ENCODE measurements at regions not wholly inside any gene's neighbourhood (a gene's known extent, or its start where the extent isn't known, plus 50 kb on each side); places are given as distances from the start of the nearest gene placed in this dataset.

DNA sequence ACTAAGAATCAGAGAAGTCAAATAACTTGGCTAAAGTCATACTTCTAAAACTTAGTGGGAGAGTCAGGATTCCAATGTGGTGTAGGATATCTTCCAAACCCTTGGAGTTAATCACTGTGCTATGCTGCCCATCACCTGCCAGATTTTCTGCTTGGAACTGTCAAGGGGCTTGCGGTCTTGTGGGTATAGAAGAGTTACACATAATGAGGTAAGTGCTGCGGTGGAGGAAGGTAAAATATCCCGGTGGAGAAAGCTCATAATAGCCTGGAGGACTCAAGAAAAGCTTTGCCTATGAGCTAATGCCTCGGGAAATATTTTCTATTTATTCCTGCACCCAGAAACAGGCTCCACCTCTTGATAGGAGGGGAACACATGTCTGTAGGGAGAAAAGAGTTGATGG lies 195.6 kb downstream of the UTP18 start:
- Histone ChIP-seq H3K4me2 (ENCODE audit: low read length) (no peak overlapping the region), H3K36me3 (ENCODE audit: control insufficient read depth, insufficient read depth, low read length) (no peaks in the 10 kb centered on the region), H2AFZ (no peak overlapping the region), H3K4me1 (no peaks in the 10 kb centered on the region), H3K27ac (no peak overlapping the region), H3K27me3 (ENCODE audit: control insufficient read depth, insufficient read depth, low read length) (no peaks in the 10 kb centered on the region), H3K9me3 (ENCODE audit: control insufficient read depth, low read length) (no peaks in the 10 kb centered on the region), H3K79me2 (no peaks in the 10 kb centered on the region), H3K4me3 (ENCODE audit: low read depth, low read length) (no peak overlapping the region), H3K9ac (no peak overlapping the region)
- TF ChIP-seq CTCF (IDR thresholded peaks at IDR 0.05): no peak

GRCh38 chr17:51456942-51457341 lies 196.6 kb downstream of the UTP18 start:
- no peak overlapping the region for H3K4me2 ChIP-seq (ENCODE audit: low read length)
- no peaks in the 10 kb centered on the region for H3K27me3 ChIP-seq (ENCODE audit: control insufficient read depth, insufficient read depth, low read length)
- H3K4me1 ChIP-seq: no peaks in the 10 kb centered on the region
- H3K4me3 ChIP-seq (ENCODE audit: low read depth, low read length): no peak overlapping the region
- no peak overlapping the region for H3K9ac ChIP-seq
- no peak for TF ChIP-seq CTCF (IDR thresholded peaks at IDR 0.05)
- no peaks in the 10 kb centered on the region for H3K79me2 ChIP-seq
- no peak overlapping the region for H3K27ac ChIP-seq
- H3K36me3 ChIP-seq (ENCODE audit: control insufficient read depth, insufficient read depth, low read length): no peaks in the 10 kb centered on the region
- H3K9me3 ChIP-seq (ENCODE audit: control insufficient read depth, low read length): no peaks in the 10 kb centered on the region
- no peak overlapping the region for H2AFZ ChIP-seq

GRCh38 chr17:51461578-51462004 lies 201.2 kb downstream of the UTP18 start:
- H3K9me3 ChIP-seq (ENCODE audit: control insufficient read depth, low read length): no peaks in the 10 kb centered on the region
- no peak overlapping the region for H3K4me2 ChIP-seq (ENCODE audit: low read length)
- H3K27ac ChIP-seq: no peak overlapping the region
- no peaks in the 10 kb centered on the region for H3K4me1 ChIP-seq
- H3K4me3 ChIP-seq (ENCODE audit: low read depth, low read length): no peak overlapping the region
- H3K79me2 ChIP-seq: no peaks in the 10 kb centered on the region
- TF ChIP-seq CTCF (IDR thresholded peaks at IDR 0.05): peak; percentile 82
- no peak overlapping the region for H2AFZ ChIP-seq
- H3K27me3 ChIP-seq (ENCODE audit: control insufficient read depth, insufficient read depth, low read length): no peaks in the 10 kb centered on the region
- no peaks in the 10 kb centered on the region for H3K36me3 ChIP-seq (ENCODE audit: control insufficient read depth, insufficient read depth, low read length)
- H3K9ac ChIP-seq: no peak overlapping the region

DNA sequence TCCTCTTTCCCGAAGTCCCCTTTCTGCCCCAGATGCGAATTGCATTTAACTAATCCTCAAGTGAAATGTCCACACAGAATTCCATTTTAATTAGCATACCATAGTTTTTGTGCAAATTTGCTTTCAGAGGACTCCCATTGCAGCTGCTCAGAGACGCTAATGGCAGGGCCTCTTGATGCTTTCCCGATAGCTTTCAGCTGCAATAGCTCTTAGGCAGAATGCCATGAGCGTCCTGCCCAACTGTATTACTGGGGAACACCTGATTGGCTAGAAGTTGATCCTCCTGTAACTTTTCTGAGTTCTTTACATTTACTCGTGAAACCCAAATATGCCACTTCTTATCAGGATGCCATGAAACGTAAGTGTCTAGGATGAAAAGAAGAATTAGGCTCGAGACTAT lies 203.0 kb downstream of the UTP18 start:
- Histone ChIP-seq H3K9ac (no peak overlapping the region), H3K27me3 (ENCODE audit: control insufficient read depth, insufficient read depth, low read length) (no peaks in the 10 kb centered on the region), H3K4me3 (ENCODE audit: low read depth, low read length) (no peak overlapping the region), H3K4me1 (no peaks in the 10 kb centered on the region), H3K36me3 (ENCODE audit: control insufficient read depth, insufficient read depth, low read length) (no peaks in the 10 kb centered on the region), H2AFZ (no peak overlapping the region), H3K79me2 (no peaks in the 10 kb centered on the region), H3K27ac (no peak overlapping the region), H3K9me3 (ENCODE audit: control insufficient read depth, low read length) (no peaks in the 10 kb centered on the region), H3K4me2 (ENCODE audit: low read length) (no peak overlapping the region)
- TF ChIP-seq CTCF (IDR thresholded peaks at IDR 0.05): no peak

DNA sequence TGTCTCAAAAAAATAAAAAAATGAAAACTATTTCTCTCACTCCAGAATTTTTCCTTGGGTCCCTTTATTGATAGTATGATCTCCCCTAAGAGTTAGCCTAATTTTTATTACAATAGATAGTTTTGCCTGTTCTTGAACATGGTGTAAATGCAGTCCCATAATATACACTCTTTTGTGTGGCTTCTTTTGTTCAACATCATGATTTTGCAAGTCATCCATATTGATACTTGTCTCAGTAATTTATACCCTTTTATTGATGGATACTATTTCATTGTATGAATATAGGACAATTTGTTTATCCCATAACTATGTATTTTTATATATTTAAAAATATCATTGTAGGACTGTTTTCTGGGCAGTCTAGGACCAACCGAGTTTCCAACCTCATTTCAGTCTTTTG lies 207.0 kb downstream of the UTP18 start:
- no peak for TF ChIP-seq CTCF (IDR thresholded peaks at IDR 0.05)
- H3K27me3 ChIP-seq (ENCODE audit: control insufficient read depth, insufficient read depth, low read length): no peaks in the 10 kb centered on the region
- no peaks in the 10 kb centered on the region for H3K9me3 ChIP-seq (ENCODE audit: control insufficient read depth, low read length)
- H3K4me2 ChIP-seq (ENCODE audit: low read length): no peak overlapping the region
- H3K4me1 ChIP-seq: no peaks in the 10 kb centered on the region
- H3K79me2 ChIP-seq: no peaks in the 10 kb centered on the region
- no peak overlapping the region for H3K9ac ChIP-seq
- no peak overlapping the region for H3K27ac ChIP-seq
- no peak overlapping the region for H2AFZ ChIP-seq
- no peak overlapping the region for H3K4me3 ChIP-seq (ENCODE audit: low read depth, low read length)
- H3K36me3 ChIP-seq (ENCODE audit: control insufficient read depth, insufficient read depth, low read length): no peaks in the 10 kb centered on the region

All from parathyroid adenoma (tissue), 2 donors.